Right atrium auricular region (tissue), 2 donors: ENCODE measurements at regions not wholly inside any gene's neighbourhood (a gene's known extent, or its start where the extent isn't known, plus 50 kb on each side); places are given as distances from the start of the nearest gene placed in this dataset.

Experiments used
- DNase-seq: peaks from one replicate; pipeline ENCODE4 v3.0.0-alpha.2; 2019; ENCODE audit warnings: low spot score
- H3K27ac ChIP-seq, 2 donors: fragments of 200-600 bp; sonication (generic); 1 replicate in 1 of 2; 2 replicates in 1 of 2; pipeline ENCODE4 v1.5.1; 2016 to 2019
- H3K27me3 ChIP-seq, 2 donors: fragments of 200-600 bp; sonication (generic); one replicate each; pipeline versions ENCODE4 v1.5.1 to v1.6.0; 2017 to 2019
- H3K36me3 ChIP-seq: fragments of 200-600 bp; sonication (generic); one replicate; pipeline ENCODE4 v1.5.1; 2016
- H3K4me1 ChIP-seq, 2 donors: fragments of 200-600 bp; sonication (generic); one replicate each; pipeline versions ENCODE4 v1.5.1 to v1.6.0; 2017 to 2019
- H3K4me3 ChIP-seq, 2 donors: fragments of 200-600 bp; sonication (generic); 1 replicate in 1 of 2; 2 replicates in 1 of 2; pipeline ENCODE4 v1.5.1; 2017 to 2019; ENCODE audit warnings: mild to moderate bottlenecking in 1 of 2, moderate library complexity in 1 of 2
- H3K9me3 ChIP-seq, 2 donors: fragments of 200-600 bp; sonication (generic); one replicate each; pipeline ENCODE4 v1.5.1; 2019
- TF ChIP-seq, protein P1 (sequence below), 2 donors: fragments of 200-600 bp; sonication (generic); IDR thresholded peaks; one replicate each; pipeline ENCODE4 v1.5.1; 2019; ENCODE audit warnings: antibody characterized with exemption in 2 of 2

DNA sequence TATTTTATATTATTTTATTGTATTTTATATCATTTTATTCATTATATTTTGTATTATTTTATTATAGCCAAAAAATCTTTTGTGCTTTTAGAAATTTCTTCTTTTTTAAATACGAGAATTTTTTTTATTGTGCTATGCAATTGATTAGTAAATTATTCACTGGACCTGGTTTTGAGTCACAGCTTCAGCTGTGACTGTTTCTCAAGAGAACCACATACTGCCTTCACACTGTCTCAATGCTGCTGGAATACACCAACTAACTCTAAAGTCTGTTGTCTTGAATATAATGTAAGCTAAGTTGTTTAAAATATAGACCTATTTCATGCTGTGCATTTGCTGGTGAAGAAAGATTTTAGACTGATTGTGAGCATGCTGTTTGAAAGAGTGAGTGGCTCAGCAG is 423.6 kb downstream of the NDFIP2 start:
- Histone ChIP-seq H3K4me1 (no peaks in the 10 kb centered on the region), H3K27ac (no peak overlapping the region), H3K27me3 (no peaks in the 10 kb centered on the region), H3K36me3 (no peaks in the 10 kb centered on the region), H3K4me3 (no peak overlapping the region), H3K9me3 (no peaks in the 10 kb centered on the region)
- TF ChIP-seq, protein P1, sequence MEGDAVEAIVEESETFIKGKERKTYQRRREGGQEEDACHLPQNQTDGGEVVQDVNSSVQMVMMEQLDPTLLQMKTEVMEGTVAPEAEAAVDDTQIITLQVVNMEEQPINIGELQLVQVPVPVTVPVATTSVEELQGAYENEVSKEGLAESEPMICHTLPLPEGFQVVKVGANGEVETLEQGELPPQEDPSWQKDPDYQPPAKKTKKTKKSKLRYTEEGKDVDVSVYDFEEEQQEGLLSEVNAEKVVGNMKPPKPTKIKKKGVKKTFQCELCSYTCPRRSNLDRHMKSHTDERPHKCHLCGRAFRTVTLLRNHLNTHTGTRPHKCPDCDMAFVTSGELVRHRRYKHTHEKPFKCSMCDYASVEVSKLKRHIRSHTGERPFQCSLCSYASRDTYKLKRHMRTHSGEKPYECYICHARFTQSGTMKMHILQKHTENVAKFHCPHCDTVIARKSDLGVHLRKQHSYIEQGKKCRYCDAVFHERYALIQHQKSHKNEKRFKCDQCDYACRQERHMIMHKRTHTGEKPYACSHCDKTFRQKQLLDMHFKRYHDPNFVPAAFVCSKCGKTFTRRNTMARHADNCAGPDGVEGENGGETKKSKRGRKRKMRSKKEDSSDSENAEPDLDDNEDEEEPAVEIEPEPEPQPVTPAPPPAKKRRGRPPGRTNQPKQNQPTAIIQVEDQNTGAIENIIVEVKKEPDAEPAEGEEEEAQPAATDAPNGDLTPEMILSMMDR (IDR thresholded peaks at IDR 0.05): no peak
- DNase-seq: no peak

DNA sequence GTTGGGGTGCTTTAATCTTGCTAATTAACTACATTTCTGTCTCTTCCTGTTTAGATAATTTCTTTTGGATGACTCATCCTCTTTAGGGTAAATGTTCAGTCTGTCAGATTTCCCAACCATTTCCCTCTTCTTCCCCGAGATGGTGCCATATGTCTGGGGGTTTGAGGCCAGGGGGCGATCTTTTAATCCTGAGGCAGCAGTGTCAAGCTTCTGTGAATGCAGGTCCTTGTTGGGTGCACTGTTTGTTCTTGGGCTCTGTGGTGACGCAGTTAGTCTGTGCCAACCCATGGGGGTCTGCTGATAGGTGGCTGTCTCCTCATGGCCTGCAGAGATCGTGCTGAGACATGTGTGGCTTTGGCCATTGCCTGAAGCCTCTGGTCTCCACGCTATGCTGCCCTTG is 420.4 kb downstream of the NDFIP2 start:
- TF ChIP-seq, protein P1 (IDR thresholded peaks at IDR 0.05): no peak
- H3K36me3 ChIP-seq: no peaks in the 10 kb centered on the region
- no peaks in the 10 kb centered on the region for H3K9me3 ChIP-seq
- no peak overlapping the region for H3K4me3 ChIP-seq
- no peak for DNase-seq
- H3K27ac ChIP-seq: no peak overlapping the region
- no peaks in the 10 kb centered on the region for H3K4me1 ChIP-seq
- no peaks in the 10 kb centered on the region for H3K27me3 ChIP-seq

DNA sequence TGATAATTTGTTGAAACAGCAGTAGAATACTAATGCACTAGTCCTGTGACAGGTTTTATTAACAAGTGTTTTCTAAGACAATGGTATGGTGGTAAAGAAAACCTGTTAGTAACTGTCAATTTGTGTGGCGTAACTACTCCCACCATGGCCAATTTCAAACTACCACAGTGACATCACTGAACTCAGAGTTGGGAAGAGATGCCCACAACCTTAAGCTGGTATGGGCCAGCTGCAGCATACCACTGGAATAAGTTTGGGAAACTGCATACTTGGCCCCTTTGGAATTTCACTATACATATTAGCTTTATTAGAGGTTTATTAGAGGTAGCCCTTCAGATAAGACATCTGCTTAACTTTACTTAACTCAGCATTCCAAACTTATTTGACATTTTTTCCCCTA is 419.4 kb downstream of the NDFIP2 start:
- TF ChIP-seq, protein P1 (IDR thresholded peaks at IDR 0.05): no peak
- DNase-seq: no peak
- Histone ChIP-seq H3K27me3 (no peaks in the 10 kb centered on the region), H3K4me3 (no peak overlapping the region), H3K27ac (no peak overlapping the region), H3K36me3 (no peaks in the 10 kb centered on the region), H3K9me3 (no peaks in the 10 kb centered on the region), H3K4me1 (no peaks in the 10 kb centered on the region)

DNA sequence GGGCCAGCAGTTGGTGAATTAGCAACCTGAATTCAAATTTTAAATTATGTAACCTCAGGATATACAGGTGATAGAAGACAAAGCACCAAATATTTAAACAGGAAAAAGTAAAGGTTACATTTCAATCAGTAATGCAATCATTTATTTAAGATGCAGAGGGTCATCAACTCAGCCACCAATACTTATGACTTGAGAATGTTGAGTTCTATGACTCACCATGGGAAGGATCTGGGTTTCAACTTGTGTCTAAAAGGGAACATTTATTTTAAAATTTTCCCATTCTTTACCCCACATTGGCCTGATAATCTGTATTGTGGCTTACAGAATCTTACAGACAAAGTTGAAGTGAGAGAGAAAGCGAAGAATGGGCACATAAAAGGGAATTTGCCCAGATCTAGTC is 418.0 kb downstream of the NDFIP2 start:
- no peaks in the 10 kb centered on the region for H3K36me3 ChIP-seq
- H3K27me3 ChIP-seq: no peaks in the 10 kb centered on the region
- H3K4me3 ChIP-seq: no peak overlapping the region
- DNase-seq: no peak
- TF ChIP-seq, protein P1 (IDR thresholded peaks at IDR 0.05): no peak
- H3K9me3 ChIP-seq: no peaks in the 10 kb centered on the region
- H3K4me1 ChIP-seq: no peaks in the 10 kb centered on the region
- H3K27ac ChIP-seq: no peak overlapping the region

DNA sequence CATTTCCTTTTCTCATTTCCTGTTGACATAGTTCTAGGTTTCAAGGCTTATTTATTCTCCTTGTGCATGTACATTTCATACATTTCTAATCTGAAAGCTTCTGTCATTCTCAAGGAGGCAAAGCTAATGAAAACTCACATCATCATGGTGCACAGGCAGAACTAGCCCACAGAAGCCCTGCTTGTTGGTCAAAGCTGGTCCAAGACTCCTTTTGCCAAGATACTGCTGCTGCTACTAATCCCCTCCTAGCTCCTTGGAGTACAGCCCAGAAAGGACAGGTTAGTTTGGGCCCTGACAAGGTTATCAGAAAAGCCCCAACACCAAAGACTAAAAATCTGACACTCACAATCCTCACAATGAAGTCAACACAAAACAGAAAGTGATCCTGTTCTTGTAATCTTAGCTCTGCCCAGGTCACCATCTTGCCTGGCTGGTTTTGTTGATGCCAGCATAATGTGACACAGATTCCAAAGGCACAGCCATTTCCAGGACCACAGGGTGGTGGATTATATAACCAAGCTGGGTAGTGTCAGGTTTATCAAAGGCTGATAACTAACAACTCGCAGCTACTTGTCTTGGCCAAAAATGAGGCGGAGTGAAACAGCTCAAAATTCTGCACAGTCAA is 417.4 kb downstream of the NDFIP2 start:
- Histone ChIP-seq H3K27me3 (no peaks in the 10 kb centered on the region), H3K4me1 (no peaks in the 10 kb centered on the region), H3K27ac (peak overlapping the region in 1 of 2 donors; percentile 10), H3K36me3 (no peaks in the 10 kb centered on the region), H3K4me3 (no peak overlapping the region), H3K9me3 (no peaks in the 10 kb centered on the region)
- TF ChIP-seq, protein P1 (IDR thresholded peaks at IDR 0.05): no peak
- DNase-seq: no peak

DNA sequence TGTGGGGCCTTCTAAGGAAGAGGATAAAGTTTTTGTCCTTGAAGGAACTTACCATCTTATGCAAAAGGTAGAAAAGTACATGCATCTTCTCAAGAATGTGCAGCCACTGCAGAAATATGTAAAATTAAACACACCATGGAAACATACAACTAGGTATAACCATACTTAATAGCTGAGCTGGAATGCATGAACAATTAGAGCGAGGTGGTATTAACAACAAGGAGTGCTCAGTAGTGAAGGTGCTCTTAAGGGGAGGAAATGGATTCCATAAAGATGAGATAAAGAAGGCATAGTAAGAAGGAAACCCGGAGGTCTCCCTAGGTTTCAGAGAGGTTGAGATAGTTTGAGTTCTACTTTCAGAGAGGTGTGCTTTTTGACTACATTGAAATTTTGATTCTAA is 415.9 kb downstream of the NDFIP2 start:
- H3K4me3 ChIP-seq: no peak overlapping the region
- DNase-seq: no peak
- H3K4me1 ChIP-seq: no peaks in the 10 kb centered on the region
- H3K27ac ChIP-seq: no peak overlapping the region
- H3K36me3 ChIP-seq: no peaks in the 10 kb centered on the region
- H3K27me3 ChIP-seq: no peaks in the 10 kb centered on the region
- no peaks in the 10 kb centered on the region for H3K9me3 ChIP-seq
- TF ChIP-seq, protein P1 (IDR thresholded peaks at IDR 0.05): no peak
